ENCODE measurements at regions not wholly inside any gene's neighbourhood (a gene's known extent, or its start where the extent isn't known, plus 50 kb on each side); places are given as distances from the start of the nearest gene placed in this dataset.

- TF ChIP-seq ZNF274 (IDR thresholded peaks at IDR 0.05; ENCODE audit: low read depth, low read length): no peak
These were observed 325.6 kb downstream of the ENC1 start for GRCh38 chr5:74314906-74315305.

GRCh38 chr5:74313896-74314295 is 326.6 kb downstream of the ENC1 start:
- H3K4me3 ChIP-seq (ENCODE audit: low read length): no peak overlapping the region
- no peak for TF ChIP-seq ZNF274 (IDR thresholded peaks at IDR 0.05; ENCODE audit: low read depth, low read length)

More at GRCh38 chr5:74314906-74315305, 325.6 kb downstream of the ENC1 start:
- H3K4me3 ChIP-seq (ENCODE audit: low read length): no peak overlapping the region

- TF ChIP-seq ZNF274 (IDR thresholded peaks at IDR 0.05; ENCODE audit: low read depth, low read length): no peak
- no peak overlapping the region for H3K4me3 ChIP-seq (ENCODE audit: low read length)
These were observed 327.8 kb downstream of the ENC1 start for GRCh38 chr5:74312746-74313145.

GRCh38 chr5:74311961-74312360 is 328.6 kb downstream of the ENC1 start:
- TF ChIP-seq ZNF274 (IDR thresholded peaks at IDR 0.05; ENCODE audit: low read depth, low read length): no peak
- no peak overlapping the region for H3K4me3 ChIP-seq (ENCODE audit: low read length)

- H3K4me3 ChIP-seq (ENCODE audit: low read length): no peak overlapping the region
- no peak for TF ChIP-seq ZNF274 (IDR thresholded peaks at IDR 0.05; ENCODE audit: low read depth, low read length)
These were observed 329.3 kb downstream of the ENC1 start for GRCh38 chr5:74310997-74311930.

GRCh38 chr5:74310386-74310785 is 330.1 kb downstream of the ENC1 start:
- TF ChIP-seq ZNF274 (IDR thresholded peaks at IDR 0.05; ENCODE audit: low read depth, low read length): no peak
- no peak overlapping the region for H3K4me3 ChIP-seq (ENCODE audit: low read length)

GRCh38 chr5:74309050-74309449 is 331.5 kb downstream of the ENC1 start:
- TF ChIP-seq ZNF274 (IDR thresholded peaks at IDR 0.05; ENCODE audit: low read depth, low read length): no peak
- no peak overlapping the region for H3K4me3 ChIP-seq (ENCODE audit: low read length)

- TF ChIP-seq ZNF274 (IDR thresholded peaks at IDR 0.05; ENCODE audit: low read depth, low read length): no peak
- H3K4me3 ChIP-seq (ENCODE audit: low read length): no peak overlapping the region
These were observed 333.7 kb downstream of the ENC1 start for GRCh38 chr5:74306845-74307244.

- TF ChIP-seq ZNF274 (IDR thresholded peaks at IDR 0.05; ENCODE audit: low read depth, low read length): no peak
- no peak overlapping the region for H3K4me3 ChIP-seq (ENCODE audit: low read length)
These were observed 336.0 kb downstream of the ENC1 start for GRCh38 chr5:74304536-74304935.

- no peak overlapping the region for H3K4me3 ChIP-seq (ENCODE audit: low read length)
- no peak for TF ChIP-seq ZNF274 (IDR thresholded peaks at IDR 0.05; ENCODE audit: low read depth, low read length)
These were observed 336.9 kb downstream of the ENC1 start for GRCh38 chr5:74303578-74303977.

- TF ChIP-seq ZNF274 (IDR thresholded peaks at IDR 0.05; ENCODE audit: low read depth, low read length): no peak
- H3K4me3 ChIP-seq (ENCODE audit: low read length): no peak overlapping the region
These were observed 339.0 kb downstream of the ENC1 start for GRCh38 chr5:74301576-74301975.

GRCh38 chr5:74300808-74301389 is 339.6 kb downstream of the ENC1 start:
- no peak for TF ChIP-seq ZNF274 (IDR thresholded peaks at IDR 0.05; ENCODE audit: low read depth, low read length)
- H3K4me3 ChIP-seq (ENCODE audit: low read length): no peak overlapping the region

- TF ChIP-seq ZNF274 (IDR thresholded peaks at IDR 0.05; ENCODE audit: low read depth, low read length): no peak
- H3K4me3 ChIP-seq (ENCODE audit: low read length): no peak overlapping the region
These were observed 340.7 kb downstream of the ENC1 start for GRCh38 chr5:74299833-74300232.

GRCh38 chr5:74296685-74297408 is 343.7 kb downstream of the ENC1 start:
- H3K4me3 ChIP-seq (ENCODE audit: low read length): no peak overlapping the region
- TF ChIP-seq ZNF274 (IDR thresholded peaks at IDR 0.05; ENCODE audit: low read depth, low read length): no peak
